ENCODE measurements at regions not wholly inside any gene's neighbourhood (a gene's known extent, or its start where the extent isn't known, plus 50 kb on each side); places are given as distances from the start of the nearest gene placed in this dataset.
"Not testable (repeated sequence)": the region's sequence is repeated elsewhere in the genome, so short reads cannot be mapped to it uniquely, and the experiment has no call there.

DNA sequence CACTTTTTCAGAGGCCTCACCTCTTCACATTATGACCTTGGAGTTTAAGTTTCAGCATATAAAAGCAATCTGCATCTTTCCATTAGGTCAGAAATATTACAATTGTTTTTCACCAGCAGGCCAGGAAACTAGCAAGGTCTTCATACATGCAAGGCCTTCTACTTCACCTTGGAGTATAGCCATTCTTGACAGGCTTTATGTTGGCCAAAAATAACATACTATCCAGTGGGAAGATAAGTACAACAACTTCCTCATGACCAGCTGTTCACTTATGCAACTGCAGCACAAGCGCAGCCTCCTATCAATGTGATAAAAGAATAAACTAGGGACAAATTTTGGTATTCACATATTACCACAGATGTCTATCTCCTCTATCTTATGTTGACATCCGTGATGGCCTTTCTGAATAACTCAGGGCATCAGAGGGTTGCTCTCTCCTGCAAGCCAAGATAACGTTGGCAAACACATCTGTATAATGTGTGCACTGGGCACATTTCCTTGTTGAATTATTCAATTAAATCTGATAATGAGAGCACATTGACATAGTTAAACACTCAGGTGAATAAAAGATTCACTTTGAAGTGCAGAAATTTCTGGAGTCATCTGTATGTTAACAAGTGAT lies 239.8 kb downstream of the FZD1 start:
- Histone ChIP-seq H3K4me3 (ENCODE audit: low read depth, low read length, poor library complexity, severe bottlenecking) (no peak overlapping the region), H3K4me1 (ENCODE audit: insufficient read depth, low read length, poor library complexity, severe bottlenecking) (no peaks in the 10 kb centered on the region), H3K27me3 (replicated peaks; ENCODE audit: insufficient read depth, low read depth, low read length, poor library complexity) (no peaks in the 10 kb centered on the region), H3K27ac (ENCODE audit: low read depth, low read length, poor library complexity, severe bottlenecking) (no peak overlapping the region), H3K9me3 (ENCODE audit: low read depth, low read length, poor library complexity, severe bottlenecking) (no peaks in the 10 kb centered on the region), H3K36me3 (ENCODE audit: insufficient read depth, low read length, poor library complexity, severe bottlenecking) (no peaks in the 10 kb centered on the region)
- DNase-seq (ENCODE audit: low spot score): no peak
- ChIA-PET POLR2A (ENCODE audit: low non-redundant PET) (no interaction called here), CTCF (no interaction called here)
- TF ChIP-seq CTCF (conservative IDR thresholded peaks at IDR 0.05; ENCODE audit: low read depth, low read length) (no peak), EZH2 (IDR thresholded peaks at IDR 0.05; ENCODE audit: borderline replicate concordance, low read depth, low read length, poor library complexity, severe bottlenecking) (no peak)
- intact Hi-C loops (cut with micrococcal nuclease; ENCODE audit: unreplicated experiment): no loop called here
- no TSS peak for BruUV-seq (replicated peaks)

- no TSS peak for BruUV-seq (replicated peaks)
These were observed 240.7 kb downstream of the FZD1 start for GRCh38 chr7:91504919-91505318.

DNA sequence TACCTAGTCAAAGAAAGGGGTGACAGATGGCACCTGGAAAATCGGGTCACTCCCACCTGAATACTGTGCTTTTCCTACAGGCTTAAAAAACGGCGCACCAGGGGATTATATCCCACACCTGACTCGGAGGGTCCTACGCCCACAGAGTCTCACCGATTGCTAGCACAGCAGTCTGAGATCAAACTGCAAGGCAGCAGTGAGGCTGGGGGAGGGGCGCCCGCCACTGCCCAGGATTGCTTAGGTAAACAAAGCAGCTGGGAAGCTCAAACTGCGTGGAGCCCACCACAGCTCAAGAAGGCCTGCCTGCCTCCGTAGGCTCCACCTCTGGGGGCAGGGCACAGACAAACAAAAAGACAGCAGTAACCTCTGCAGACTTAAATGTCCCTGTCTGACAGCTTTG lies 242.7 kb downstream of the FZD1 start:
- H3K27me3 ChIP-seq (replicated peaks; ENCODE audit: insufficient read depth, low read depth, low read length, poor library complexity); BruUV-seq (replicated peaks); H3K36me3 ChIP-seq (ENCODE audit: insufficient read depth, low read length, poor library complexity, severe bottlenecking); H3K4me1 ChIP-seq (ENCODE audit: insufficient read depth, low read length, poor library complexity, severe bottlenecking); CTCF ChIA-PET; H3K27ac ChIP-seq (ENCODE audit: low read depth, low read length, poor library complexity, severe bottlenecking); H3K9me3 ChIP-seq (ENCODE audit: low read depth, low read length, poor library complexity, severe bottlenecking); DNase-seq (ENCODE audit: low spot score); H3K4me3 ChIP-seq (ENCODE audit: low read depth, low read length, poor library complexity, severe bottlenecking); intact Hi-C loops (cut with micrococcal nuclease; ENCODE audit: unreplicated experiment); POLR2A ChIA-PET (ENCODE audit: low non-redundant PET): not testable (repeated sequence)

More at GRCh38 chr7:91504919-91505318, 240.7 kb downstream of the FZD1 start:
- intact Hi-C loops (cut with micrococcal nuclease; ENCODE audit: unreplicated experiment): no loop called here
- ChIA-PET CTCF (no interaction called here), POLR2A (ENCODE audit: low non-redundant PET) (no interaction called here)
- DNase-seq (ENCODE audit: low spot score): no peak
- H3K9me3 ChIP-seq (ENCODE audit: low read depth, low read length, poor library complexity, severe bottlenecking): no peaks in the 10 kb centered on the region
- no peak overlapping the region for H3K27ac ChIP-seq (ENCODE audit: low read depth, low read length, poor library complexity, severe bottlenecking)
- no peaks in the 10 kb centered on the region for H3K27me3 ChIP-seq (replicated peaks; ENCODE audit: insufficient read depth, low read depth, low read length, poor library complexity)
- no peaks in the 10 kb centered on the region for H3K4me1 ChIP-seq (ENCODE audit: insufficient read depth, low read length, poor library complexity, severe bottlenecking)
- TF ChIP-seq CTCF (conservative IDR thresholded peaks at IDR 0.05; ENCODE audit: low read depth, low read length) (no peak), EZH2 (IDR thresholded peaks at IDR 0.05; ENCODE audit: borderline replicate concordance, low read depth, low read length, poor library complexity, severe bottlenecking) (no peak)
- H3K36me3 ChIP-seq (ENCODE audit: insufficient read depth, low read length, poor library complexity, severe bottlenecking): no peaks in the 10 kb centered on the region
- no peak overlapping the region for H3K4me3 ChIP-seq (ENCODE audit: low read depth, low read length, poor library complexity, severe bottlenecking)

- POLR2A ChIA-PET (ENCODE audit: low non-redundant PET); CTCF ChIA-PET; H3K27me3 ChIP-seq (replicated peaks; ENCODE audit: insufficient read depth, low read depth, low read length, poor library complexity); H3K36me3 ChIP-seq (ENCODE audit: insufficient read depth, low read length, poor library complexity, severe bottlenecking); H3K4me3 ChIP-seq (ENCODE audit: low read depth, low read length, poor library complexity, severe bottlenecking); H3K9me3 ChIP-seq (ENCODE audit: low read depth, low read length, poor library complexity, severe bottlenecking); H3K27ac ChIP-seq (ENCODE audit: low read depth, low read length, poor library complexity, severe bottlenecking); BruUV-seq (replicated peaks); DNase-seq (ENCODE audit: low spot score); H3K4me1 ChIP-seq (ENCODE audit: insufficient read depth, low read length, poor library complexity, severe bottlenecking); intact Hi-C loops (cut with micrococcal nuclease; ENCODE audit: unreplicated experiment): not testable (repeated sequence)
These were observed 247.6 kb downstream of the FZD1 start for GRCh38 chr7:91511861-91512260.

Measured in A673 (cell line).